BJ (cell line): ENCODE measurements at regions not wholly inside any gene's neighbourhood (a gene's known extent, or its start where the extent isn't known, plus 50 kb on each side); places are given as distances from the start of the nearest gene placed in this dataset.
"Not testable (repeated sequence)": the region's sequence is repeated elsewhere in the genome, so short reads cannot be mapped to it uniquely, and the experiment has no call there.

Source experiments
- CTCF ChIA-PET: fragments of 350-600 bp; formaldehyde crosslinking; extraction: SDS; loops from one replicate; lab custom pipeline; 2021; ENCODE audit warnings: antibody characterized with exemption, inconsistent platforms; lab: Yijun Ruan, JAX
- POLR2A ChIA-PET: fragments of 300-600 bp; sonication (Branson Sonifier 250); formaldehyde crosslinking; extraction: SDS; loops from one replicate; lab custom pipeline; 2021; ENCODE audit warnings: antibody characterized with exemption; lab: Charles Lee
- DNase-seq: peaks from one replicate; pipeline ENCODE4 v3.0.0-alpha.2; 2011; ENCODE audit warnings: low read depth
- H3K27me3 ChIP-seq: 2 replicates; pipeline ENCODE4 v1.6.0; 2011; ENCODE audit warnings: low read length; ENCODE audit not compliant: control insufficient read depth, insufficient read depth
- H3K36me3 ChIP-seq: 2 replicates; pipeline ENCODE4 v1.5.1; 2011; ENCODE audit warnings: low read length; ENCODE audit not compliant: control insufficient read depth, insufficient read depth
- H3K4me3 ChIP-seq: 2 replicates; pipeline ENCODE4 v1.5.1; 2011; ENCODE audit warnings: low read depth, mild to moderate bottlenecking, control low read depth, low read length
- TF ChIP-seq, protein P1 (sequence below): IDR thresholded peaks from 2 replicates; pipeline ENCODE4 v1.5.1; 2011; ENCODE audit warnings: low read depth, mild to moderate bottlenecking, control low read depth, inconsistent platforms, low read length, moderate library complexity; ENCODE audit not compliant: insufficient read depth

DNA sequence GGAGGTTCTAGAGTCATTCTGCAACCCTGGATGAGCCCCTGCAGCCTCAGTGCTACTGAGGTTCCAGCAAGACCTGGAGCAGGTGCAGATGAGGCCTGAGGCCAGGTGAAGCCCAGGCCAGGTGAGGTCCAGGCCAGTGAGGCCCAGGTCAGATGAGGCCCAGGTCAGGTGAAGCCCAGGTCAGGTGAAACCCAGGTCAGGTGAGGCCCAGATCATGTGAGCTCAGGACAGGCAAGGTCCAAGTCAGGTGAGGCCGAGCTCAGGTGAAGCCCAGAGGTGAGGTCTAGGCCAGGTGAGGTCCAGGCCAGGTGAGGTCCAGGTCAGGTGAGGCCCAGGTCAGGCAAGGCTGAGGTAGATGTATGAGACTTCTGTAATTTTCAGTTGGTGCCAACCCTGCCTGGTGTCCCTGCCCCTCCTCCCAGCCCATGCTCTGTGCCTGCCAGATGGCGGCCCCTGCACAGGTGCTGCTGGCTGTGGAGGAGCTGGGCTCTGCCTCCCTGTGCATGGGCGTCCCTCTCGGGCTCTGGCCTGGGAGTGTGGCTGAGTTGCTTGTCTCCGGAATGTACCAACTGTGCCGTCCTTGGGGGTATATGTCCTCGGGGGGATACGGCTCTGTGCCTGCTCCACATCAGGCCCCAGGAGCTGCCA is 388.5 kb downstream of the TMEM121 start:
- Histone ChIP-seq H3K36me3 (no peaks in the 10 kb centered on the region), H3K4me3 (no peak overlapping the region), H3K27me3 (no peaks in the 10 kb centered on the region)
- POLR2A ChIA-PET, result no interaction called here
- TF ChIP-seq, protein P1, sequence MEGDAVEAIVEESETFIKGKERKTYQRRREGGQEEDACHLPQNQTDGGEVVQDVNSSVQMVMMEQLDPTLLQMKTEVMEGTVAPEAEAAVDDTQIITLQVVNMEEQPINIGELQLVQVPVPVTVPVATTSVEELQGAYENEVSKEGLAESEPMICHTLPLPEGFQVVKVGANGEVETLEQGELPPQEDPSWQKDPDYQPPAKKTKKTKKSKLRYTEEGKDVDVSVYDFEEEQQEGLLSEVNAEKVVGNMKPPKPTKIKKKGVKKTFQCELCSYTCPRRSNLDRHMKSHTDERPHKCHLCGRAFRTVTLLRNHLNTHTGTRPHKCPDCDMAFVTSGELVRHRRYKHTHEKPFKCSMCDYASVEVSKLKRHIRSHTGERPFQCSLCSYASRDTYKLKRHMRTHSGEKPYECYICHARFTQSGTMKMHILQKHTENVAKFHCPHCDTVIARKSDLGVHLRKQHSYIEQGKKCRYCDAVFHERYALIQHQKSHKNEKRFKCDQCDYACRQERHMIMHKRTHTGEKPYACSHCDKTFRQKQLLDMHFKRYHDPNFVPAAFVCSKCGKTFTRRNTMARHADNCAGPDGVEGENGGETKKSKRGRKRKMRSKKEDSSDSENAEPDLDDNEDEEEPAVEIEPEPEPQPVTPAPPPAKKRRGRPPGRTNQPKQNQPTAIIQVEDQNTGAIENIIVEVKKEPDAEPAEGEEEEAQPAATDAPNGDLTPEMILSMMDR, result no peak
- CTCF ChIA-PET, result no interaction called here
- no peak for DNase-seq

DNA sequence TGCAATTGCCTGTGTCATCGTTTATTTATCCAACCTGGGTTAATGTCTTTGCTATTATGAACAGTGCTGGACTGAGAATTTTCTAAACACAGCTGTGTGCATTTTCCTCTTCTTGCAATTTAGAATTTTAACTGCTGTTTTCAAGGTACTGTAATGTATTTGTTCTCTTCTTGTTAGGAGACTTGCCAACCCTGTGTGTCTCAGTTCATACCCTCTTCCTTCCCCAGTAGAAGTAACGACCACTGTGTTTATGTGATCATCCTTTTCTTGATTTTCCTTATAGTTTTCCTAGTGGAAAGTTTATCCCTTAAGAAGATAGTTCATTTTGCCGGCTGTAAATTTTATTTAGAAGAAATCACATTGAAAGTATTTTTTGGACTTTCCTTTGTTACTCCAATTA is 389.2 kb downstream of the TMEM121 start:
- DNase-seq, H3K36me3 ChIP-seq, CTCF ChIA-PET, H3K27me3 ChIP-seq, H3K4me3 ChIP-seq, POLR2A ChIA-PET: not testable (repeated sequence)

DNA sequence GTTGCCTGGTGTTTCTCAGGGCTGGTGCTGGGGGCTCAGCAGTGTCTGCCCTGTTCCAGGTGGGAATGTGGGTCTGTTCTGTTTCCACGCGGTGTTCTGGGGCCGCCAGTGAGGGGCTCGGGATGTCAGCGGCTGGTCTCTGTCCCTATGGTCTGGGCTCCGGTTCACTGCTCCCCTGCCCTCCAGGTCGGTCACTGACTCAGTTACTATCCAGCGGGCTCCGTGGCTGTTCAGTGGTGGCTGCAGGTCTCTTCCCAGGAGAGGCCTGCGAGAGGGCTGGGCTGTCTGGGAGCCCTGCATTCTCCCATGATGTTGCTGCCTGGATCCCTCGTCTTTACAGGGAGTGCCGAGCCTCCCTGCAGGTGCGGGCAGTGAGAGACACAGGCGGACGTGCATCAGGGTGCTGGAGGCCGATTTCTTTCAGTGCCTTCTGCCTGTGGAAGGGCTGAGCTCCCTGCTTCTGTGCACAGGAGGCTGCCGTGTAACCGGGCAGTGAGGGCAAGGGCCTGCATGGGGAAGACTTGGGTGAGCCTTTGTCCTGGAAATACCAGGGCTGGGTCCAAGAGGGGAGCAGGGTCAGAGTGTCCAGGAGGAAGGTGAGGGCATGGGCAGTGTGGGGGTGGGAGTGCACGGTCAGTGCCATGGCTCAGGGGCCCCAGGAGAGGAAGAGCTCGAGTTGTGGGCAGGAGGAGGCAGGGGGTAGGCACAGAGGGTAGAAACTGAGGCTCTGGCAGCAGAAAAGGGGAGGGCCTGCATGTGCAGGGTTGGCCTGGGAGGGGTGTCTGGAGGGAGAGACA is 391.0 kb downstream of the TMEM121 start:
- H3K36me3 ChIP-seq, H3K4me3 ChIP-seq, H3K27me3 ChIP-seq, POLR2A ChIA-PET, CTCF ChIA-PET, DNase-seq: not testable (repeated sequence)

DNA sequence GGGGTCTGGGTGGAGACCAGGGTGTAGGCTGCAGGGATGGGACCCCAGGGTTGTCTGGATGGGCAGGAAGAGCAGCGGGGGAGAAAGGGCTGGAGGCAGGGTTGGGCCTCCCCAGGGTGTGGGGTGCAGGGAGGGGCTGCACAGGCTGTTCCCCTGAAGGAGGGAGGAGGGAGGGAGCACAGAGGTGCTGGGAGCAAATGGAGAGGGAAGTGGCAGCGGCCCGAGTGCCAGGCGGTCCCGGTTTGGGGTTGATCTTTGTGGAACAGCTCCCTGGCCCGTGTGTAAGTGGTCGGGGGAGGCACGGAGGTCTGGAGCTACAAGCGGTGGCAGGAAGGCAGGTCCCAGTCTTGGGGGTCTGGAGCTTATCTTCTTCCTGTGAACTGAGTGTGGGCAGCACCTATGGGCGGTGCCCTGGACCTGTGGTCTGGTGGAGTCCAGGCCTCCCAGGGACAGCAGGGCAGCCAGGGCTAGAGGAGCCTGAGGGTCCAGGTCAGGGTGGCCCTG is 391.6 kb downstream of the TMEM121 start:
- no peaks in the 10 kb centered on the region for H3K36me3 ChIP-seq
- CTCF ChIA-PET, result no interaction called here
- H3K4me3 ChIP-seq, result no peak overlapping the region
- H3K27me3 ChIP-seq, result no peaks in the 10 kb centered on the region
- TF ChIP-seq, protein P1, result no peak
- DNase-seq, result no peak
- POLR2A ChIA-PET, result no interaction called here

DNA sequence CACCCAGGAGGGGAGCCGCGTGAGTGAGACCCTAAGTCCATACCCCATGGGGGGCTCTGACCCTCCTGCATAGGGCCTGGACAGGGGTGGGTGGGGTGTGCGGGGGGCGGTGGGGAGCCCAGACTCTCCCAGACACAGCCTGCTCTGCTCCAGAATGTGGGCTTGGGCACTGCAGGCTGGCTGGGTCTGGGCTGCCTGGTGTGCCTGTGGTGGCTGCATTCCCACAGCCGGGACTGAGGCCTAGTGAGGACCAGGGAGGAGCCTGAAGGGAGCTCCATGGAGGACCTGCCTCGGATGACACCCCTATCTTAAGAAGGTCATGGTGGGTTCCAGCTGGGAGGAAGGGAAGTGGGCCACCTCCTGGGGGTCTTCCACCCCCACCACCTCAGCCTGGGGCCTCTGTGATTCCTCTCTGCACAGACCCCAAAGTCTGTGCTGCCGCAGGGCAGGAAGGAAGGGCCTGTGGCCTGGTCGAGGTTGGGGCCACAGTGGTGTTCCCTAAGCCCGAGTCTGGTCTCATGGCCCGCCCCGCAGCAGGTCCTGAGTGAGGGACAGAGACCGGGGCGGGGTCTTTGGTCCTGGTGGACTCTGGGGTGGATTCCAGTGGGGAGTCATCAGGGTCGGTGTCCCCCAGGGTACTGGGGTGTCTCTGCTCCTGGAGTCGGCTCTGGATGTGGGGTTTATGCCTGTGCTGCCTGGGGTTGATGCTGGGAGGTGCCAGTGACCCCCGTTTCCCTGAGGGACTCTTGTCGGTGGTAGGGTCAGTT is 392.3 kb downstream of the TMEM121 start:
- TF ChIP-seq, protein P1, result no peak
- ChIA-PET CTCF (no interaction called here), POLR2A (no interaction called here)
- no peak for DNase-seq
- H3K4me3 ChIP-seq, result no peak overlapping the region
- H3K27me3 ChIP-seq, result no peaks in the 10 kb centered on the region
- no peaks in the 10 kb centered on the region for H3K36me3 ChIP-seq
